NT2/D1 (cell line): ENCODE measurements at regions not wholly inside any gene's neighbourhood (a gene's known extent, or its start where the extent isn't known, plus 50 kb on each side); places are given as distances from the start of the nearest gene placed in this dataset.

Experiments used
- SUZ12 ChIP-seq: IDR thresholded peaks from 2 replicates; pipeline ENCODE4 v1.6.1; 2011; ENCODE audit not compliant: insufficient read length, insufficient read depth; ENCODE audit errors: extremely low read depth
- YY1 ChIP-seq: IDR thresholded peaks from 2 replicates; pipeline ENCODE4 v1.6.1; 2011; ENCODE audit not compliant: insufficient read length, insufficient read depth

GRCh38 chr1:57712846-57713245 is 289.0 kb upstream of the DAB1 start:
- TF ChIP-seq YY1 (no peak), SUZ12 (no peak)
